Mesenchymal stem cell (in vitro differentiated cells and primary cell): ENCODE measurements at regions not wholly inside any gene's neighbourhood (a gene's known extent, or its start where the extent isn't known, plus 50 kb on each side); places are given as distances from the start of the nearest gene placed in this dataset.
"Not testable (repeated sequence)": the region's sequence is repeated elsewhere in the genome, so short reads cannot be mapped to it uniquely, and the experiment has no call there.

Experiments used
- DNase-seq: peaks from one replicate; pipeline ENCODE4 v3.0.0-alpha.2; 2013
- H2AFZ ChIP-seq: one replicate; pipeline ENCODE4 v1.6.1; 2013; ENCODE audit warnings: low read depth, mild to moderate bottlenecking, control low read depth, inconsistent platforms, low read length, moderate library complexity
- H2AK5ac ChIP-seq: 2 replicates; pipeline ENCODE4 v1.6.1; 2013; ENCODE audit warnings: low read length, moderate library complexity, mild to moderate bottlenecking, inconsistent platforms; ENCODE audit not compliant: severe bottlenecking
- H2BK120ac ChIP-seq: one replicate; pipeline ENCODE4 v1.6.1; 2013; ENCODE audit warnings: low read depth, mild to moderate bottlenecking, inconsistent platforms, low read length, moderate library complexity
- H2BK12ac ChIP-seq, 2 experiments: one replicate each; pipeline ENCODE4 v1.6.1; 2013; ENCODE audit warnings: inconsistent platforms in 2 of 2, low read length in 2 of 2, mild to moderate bottlenecking in 2 of 2, moderate library complexity in 2 of 2, control low read depth in 1 of 2
- H2BK15ac ChIP-seq: one replicate; pipeline ENCODE4 v1.6.1; 2013; ENCODE audit warnings: mild to moderate bottlenecking, low read depth, inconsistent platforms; ENCODE audit not compliant: poor library complexity, severe bottlenecking
- H2BK5ac ChIP-seq: 2 replicates; pipeline ENCODE4 v1.6.1; 2013; ENCODE audit warnings: low read depth, mild to moderate bottlenecking, low read length, control low read depth, inconsistent platforms; ENCODE audit not compliant: poor library complexity, severe bottlenecking
- H3K14ac ChIP-seq, 2 experiments: one replicate each; pipeline ENCODE4 v1.6.1; 2013; ENCODE audit warnings: inconsistent platforms in 2 of 2, low read length in 2 of 2, control low read depth in 1 of 2, mild to moderate bottlenecking in 1 of 2, moderate library complexity in 1 of 2
- H3K18ac ChIP-seq, 2 experiments: one replicate each; pipeline ENCODE4 v1.6.1; 2013; ENCODE audit warnings: inconsistent platforms in 2 of 2, low read length in 2 of 2, control low read depth in 1 of 2, low read depth in 1 of 2, mild to moderate bottlenecking in 1 of 2
- H3K23ac ChIP-seq, 2 experiments: one replicate each; pipeline ENCODE4 v1.6.1; 2013; ENCODE audit warnings: inconsistent platforms in 2 of 2, low read length in 2 of 2, mild to moderate bottlenecking in 2 of 2, moderate library complexity in 2 of 2, control low read depth in 1 of 2
- H3K27ac ChIP-seq: 2 replicates; pipeline ENCODE4 v1.5.1; 2013; ENCODE audit warnings: mild to moderate bottlenecking, moderate library complexity, low read length, control low read depth, inconsistent platforms; ENCODE audit not compliant: poor library complexity, severe bottlenecking
- H3K27me3 ChIP-seq, 2 experiments: 2 replicates each; pipeline versions ENCODE4 v1.6.1 to v1.7.0; 2013; ENCODE audit warnings: low read length in 2 of 2, mild to moderate bottlenecking in 2 of 2, moderate library complexity in 2 of 2, control low read depth in 1 of 2, inconsistent platforms in 1 of 2; ENCODE audit not compliant: control insufficient read depth in 1 of 2, insufficient read depth in 1 of 2
- H3K36me3 ChIP-seq, 2 experiments: 2 replicates each; pipeline versions ENCODE4 v1.6.1 to v1.7.0; 2013; ENCODE audit warnings: low read length in 2 of 2, control low read depth in 1 of 2, inconsistent platforms in 1 of 2, low read depth in 1 of 2, mild to moderate bottlenecking in 1 of 2; ENCODE audit not compliant: insufficient read depth in 2 of 2, control insufficient read depth in 1 of 2
- H3K4ac ChIP-seq, 2 experiments: one replicate each; pipeline ENCODE4 v1.6.1; 2013; ENCODE audit warnings: inconsistent platforms in 2 of 2, low read length in 2 of 2, mild to moderate bottlenecking in 2 of 2, moderate library complexity in 2 of 2, control low read depth in 1 of 2, low read depth in 1 of 2
- H3K4me1 ChIP-seq: 2 replicates; pipeline ENCODE4 v1.6.1; 2013; ENCODE audit warnings: low read depth, low read length, control low read depth; ENCODE audit not compliant: control insufficient read depth, insufficient read depth
- H3K4me2 ChIP-seq: 2 replicates; pipeline ENCODE4 v1.6.1; 2013; ENCODE audit warnings: low read length, mild to moderate bottlenecking, inconsistent platforms; ENCODE audit not compliant: poor library complexity, severe bottlenecking
- H3K4me3 ChIP-seq, 2 experiments: 2 replicates each; pipeline versions ENCODE4 v1.5.1 to v1.7.0; 2013; ENCODE audit warnings: low read length in 2 of 2, mild to moderate bottlenecking in 2 of 2, control low read depth in 1 of 2, low read depth in 1 of 2; ENCODE audit not compliant: insufficient read depth in 1 of 2
- H3K79me1 ChIP-seq: replicated peaks from 2 replicates; pipeline ENCODE4 v1.6.1; 2013; ENCODE audit warnings: mild to moderate bottlenecking, control low read depth, low read length, inconsistent platforms; ENCODE audit not compliant: poor library complexity, severe bottlenecking
- H3K9ac ChIP-seq: 2 replicates; pipeline ENCODE4 v1.7.0; 2013; ENCODE audit warnings: mild to moderate bottlenecking, low read length, moderate library complexity
- H3K9me3 ChIP-seq: 2 replicates; pipeline ENCODE4 v1.7.0; 2013; ENCODE audit warnings: mild to moderate bottlenecking, low read length; ENCODE audit not compliant: control insufficient read depth
- H4K8ac ChIP-seq: one replicate; pipeline ENCODE4 v1.6.1; 2013; ENCODE audit warnings: inconsistent platforms, mild to moderate bottlenecking, low read length, moderate library complexity
- H4K91ac ChIP-seq: one replicate; pipeline ENCODE4 v1.6.1; 2013; ENCODE audit warnings: mild to moderate bottlenecking, low read length, inconsistent platforms
- WGBS: methylation state at CpG from one replicate; pipeline ENCODE4 v1.1.7; 2013; ENCODE audit warnings: mixed read lengths; 5-methylcytosine and 5-hydroxymethylcytosine counted together

- Histone ChIP-seq H2AFZ (no peak overlapping the region), H3K27ac (no peak overlapping the region), H3K36me3 (no peaks in the 10 kb centered on the region), H3K4me2 (no peak overlapping the region), H3K27me3 (peaks cover 0 to 3% of the 10 kb centered on the region in 2 experiments), H3K23ac (no peak overlapping the region), H2BK12ac (no peak overlapping the region), H3K4me1 (no peaks in the 10 kb centered on the region), H3K9me3 (peaks cover 3% of the 10 kb centered on the region), H3K9ac (no peak overlapping the region), H3K18ac (no peak overlapping the region), H4K8ac (no peak overlapping the region), H3K4ac (no peak overlapping the region), H3K4me3 (no peak overlapping the region), H4K91ac (no peak overlapping the region), H2BK5ac (no peak overlapping the region), H2BK15ac (no peak overlapping the region), H3K79me1 (no peaks in the 10 kb centered on the region), H2AK5ac (no peak overlapping the region), H3K14ac (no peak overlapping the region), H2BK120ac (no peak overlapping the region)
- WGBS = 78% methylated on average over 3 of the region's 3 CpGs
- no peak for DNase-seq
Observed at GRCh38 chr7:50914460-50914859, 131.8 kb upstream of the GRB10 start.

GRCh38 chr7:50908628-50909290, 126.1 kb upstream of the GRB10 start:
- H3K9ac ChIP-seq = no peak overlapping the region
- H3K4me2 ChIP-seq = no peak overlapping the region
- no peaks in the 10 kb centered on the region for H3K79me1 ChIP-seq
- no peak overlapping the region for H3K23ac ChIP-seq
- H2BK5ac ChIP-seq = no peak overlapping the region
- H2BK15ac ChIP-seq = no peak overlapping the region
- no peak overlapping the region for H4K91ac ChIP-seq
- H3K14ac ChIP-seq = no peak overlapping the region
- H3K36me3 ChIP-seq = no peaks in the 10 kb centered on the region
- no peaks in the 10 kb centered on the region for H3K4me1 ChIP-seq
- no peak overlapping the region for H3K18ac ChIP-seq
- no peak overlapping the region for H3K27ac ChIP-seq
- H3K4ac ChIP-seq = no peak overlapping the region
- no peak overlapping the region for H2BK120ac ChIP-seq
- WGBS = 0% methylated on average over 1 of the region's 2 CpGs
- no peak overlapping the region for H3K4me3 ChIP-seq
- H2AFZ ChIP-seq = no peak overlapping the region
- peaks cover 0 to 3% of the 10 kb centered on the region in 2 experiments for H3K27me3 ChIP-seq
- no peak overlapping the region for H2BK12ac ChIP-seq
- H4K8ac ChIP-seq = no peak overlapping the region
- H3K9me3 ChIP-seq = no peaks in the 10 kb centered on the region
- DNase-seq = peak; percentile 28
- H2AK5ac ChIP-seq = no peak overlapping the region

DNA sequence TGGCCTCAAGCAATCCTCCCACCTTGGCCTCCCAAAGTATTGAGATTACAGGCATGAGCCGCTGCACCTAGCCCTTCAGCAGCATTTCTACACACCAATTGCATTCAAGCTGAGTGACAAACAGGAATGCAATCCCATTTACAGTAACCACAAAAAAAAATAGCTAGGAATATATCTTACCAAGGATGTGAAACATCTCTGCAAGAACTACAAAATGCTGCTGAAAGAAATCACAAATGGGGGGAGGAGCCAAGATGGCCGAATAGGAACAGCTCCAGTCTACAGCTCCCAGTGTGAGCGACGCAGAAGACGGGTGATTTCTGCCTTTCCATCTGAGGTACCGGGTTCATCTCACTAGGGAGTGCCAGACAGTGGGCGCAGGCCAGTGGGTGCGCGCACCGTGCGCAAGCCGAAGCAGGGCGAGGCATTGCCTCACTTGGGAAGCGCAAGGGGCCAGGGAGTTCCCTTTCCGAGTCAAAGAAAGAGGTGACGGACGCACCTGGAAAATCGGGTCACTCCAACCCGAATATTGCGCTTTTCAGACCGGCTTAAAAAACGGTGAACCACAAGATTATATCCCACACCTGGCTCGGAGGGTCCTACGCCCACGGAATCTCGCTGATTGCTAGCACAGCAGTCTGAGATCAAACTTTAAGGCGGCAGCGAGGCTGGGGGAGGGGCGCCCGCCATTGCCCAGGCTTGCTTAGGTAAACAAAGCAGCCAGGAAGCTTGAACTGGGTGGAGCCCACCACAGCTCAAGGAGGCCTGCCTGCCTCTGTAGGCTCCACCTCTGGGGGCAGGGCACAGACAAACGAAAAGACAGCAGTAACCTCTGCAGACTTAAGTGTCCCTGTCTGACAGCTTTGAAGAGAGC, 116.1 kb upstream of the GRB10 start:
- not testable (repeated sequence) for H3K23ac ChIP-seq, H3K79me1 ChIP-seq, DNase-seq, H3K9ac ChIP-seq, H3K4me1 ChIP-seq, H4K8ac ChIP-seq, H3K27ac ChIP-seq, H3K4me2 ChIP-seq, H2AFZ ChIP-seq, H2BK120ac ChIP-seq, H3K36me3 ChIP-seq, H3K9me3 ChIP-seq, H2BK12ac ChIP-seq, H3K14ac ChIP-seq, H2BK5ac ChIP-seq, H3K4ac ChIP-seq, H3K27me3 ChIP-seq, H4K91ac ChIP-seq, H3K18ac ChIP-seq, H3K4me3 ChIP-seq, H2BK15ac ChIP-seq, H2AK5ac ChIP-seq
- WGBS = 73% methylated on average over 25 of the region's 31 CpGs

- H3K9ac ChIP-seq, H3K27ac ChIP-seq, H3K4me2 ChIP-seq, H2AFZ ChIP-seq, H3K9me3 ChIP-seq, H3K4me1 ChIP-seq, H3K36me3 ChIP-seq, H2BK12ac ChIP-seq, H3K18ac ChIP-seq, H3K4me3 ChIP-seq, H3K14ac ChIP-seq, H3K27me3 ChIP-seq, H3K4ac ChIP-seq, H3K79me1 ChIP-seq, H4K8ac ChIP-seq, H2BK5ac ChIP-seq, H3K23ac ChIP-seq, H2BK15ac ChIP-seq, H4K91ac ChIP-seq, H2AK5ac ChIP-seq, DNase-seq, H2BK120ac ChIP-seq: not testable (repeated sequence)
- WGBS = 75% methylated on average over 6 of the region's 6 CpGs
Observed at GRCh38 chr7:50887061-50887460, 104.4 kb upstream of the GRB10 start.
